HUES64 (cell line): ENCODE measurements at regions not wholly inside any gene's neighbourhood (a gene's known extent, or its start where the extent isn't known, plus 50 kb on each side); places are given as distances from the start of the nearest gene placed in this dataset.

Experiments used
- H3K27ac ChIP-seq: 2 replicates; pipeline ENCODE4 v1.7.0; 2013; ENCODE audit warnings: low read depth, low read length, inconsistent platforms
- H3K27me3 ChIP-seq: 2 replicates; pipeline ENCODE4 v1.6.1; 2013; ENCODE audit warnings: mild to moderate bottlenecking, low read length; ENCODE audit not compliant: insufficient read depth
- H3K36me3 ChIP-seq: 2 replicates; pipeline ENCODE4 v1.6.1; 2013; ENCODE audit warnings: mild to moderate bottlenecking, low read length; ENCODE audit not compliant: insufficient read depth
- H3K4me1 ChIP-seq: 2 replicates; pipeline ENCODE4 v1.6.1; 2013; ENCODE audit warnings: mild to moderate bottlenecking, low read length, moderate library complexity; ENCODE audit not compliant: insufficient read depth
- H3K4me3 ChIP-seq: 2 replicates; pipeline ENCODE4 v1.5.1; 2013; ENCODE audit warnings: mild to moderate bottlenecking, low read length, moderate library complexity
- H3K9ac ChIP-seq: 2 replicates; pipeline ENCODE4 v1.6.1; 2013; ENCODE audit warnings: mild to moderate bottlenecking, low read depth, low read length
- H3K9me3 ChIP-seq: 2 replicates; pipeline ENCODE4 v1.6.1; 2013; ENCODE audit warnings: low read depth, low read length; ENCODE audit not compliant: insufficient read depth
- WGBS: fragments of 150-250, 120-280 bp; methylation state at CpG from one replicate; pipeline ENCODE4 v1.1.7; 2013; ENCODE audit warnings: missing lambda C conversion rate; 5-methylcytosine and 5-hydroxymethylcytosine counted together

DNA sequence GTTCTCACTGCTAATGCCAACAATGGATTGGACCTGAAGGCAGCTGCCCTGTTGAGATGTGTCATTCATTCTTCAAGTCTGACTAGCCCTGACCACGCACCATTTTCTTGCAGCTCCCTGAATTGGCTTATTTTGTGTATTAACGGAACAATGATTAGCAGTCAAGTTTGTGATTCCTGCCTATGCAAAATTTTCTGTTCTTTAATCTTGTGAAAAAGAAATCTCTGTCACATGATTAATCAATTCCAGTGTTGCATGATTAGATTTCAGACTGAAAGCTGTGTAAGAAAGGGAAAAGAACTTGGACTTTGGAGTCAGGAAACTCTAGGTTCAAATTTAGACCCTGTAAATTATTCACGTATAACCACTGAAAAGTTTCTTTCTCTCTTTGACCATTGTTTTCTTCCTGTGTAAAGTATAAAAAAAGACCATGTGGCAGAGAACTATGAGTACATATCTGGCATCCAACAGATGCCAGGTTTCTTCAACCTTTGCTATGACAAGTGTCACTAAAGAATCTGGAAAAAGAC, 64.5 kb upstream of the SLC10A2 start:
- Histone ChIP-seq H3K9ac (no peak overlapping the region), H3K36me3 (no peaks in the 10 kb centered on the region), H3K27me3 (no peaks in the 10 kb centered on the region), H3K4me1 (no peaks in the 10 kb centered on the region), H3K27ac (no peak overlapping the region), H3K9me3 (no peaks in the 10 kb centered on the region), H3K4me3 (no peak overlapping the region)
- whole genome bisulfite sequencing, result 99% methylated on average over 3 of the region's 3 CpGs

DNA sequence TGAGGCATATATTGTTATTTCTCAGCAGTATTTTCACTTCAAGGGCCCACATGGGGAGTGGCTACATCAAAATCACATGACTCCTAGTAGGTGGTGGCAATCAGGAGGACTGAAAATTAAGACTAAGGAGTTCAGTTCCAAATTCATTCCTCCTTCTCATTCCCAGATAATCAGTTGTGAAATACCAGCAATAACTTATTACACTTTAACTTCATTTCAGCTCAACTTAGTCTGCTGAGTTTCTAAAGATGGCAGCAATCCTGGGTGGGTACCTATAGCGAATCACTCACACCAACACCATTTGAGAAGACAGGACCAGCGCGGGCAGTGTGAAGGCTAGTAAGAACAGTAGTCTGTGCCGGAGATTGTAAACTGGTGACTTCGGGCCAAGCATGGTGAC, 63.9 kb upstream of the SLC10A2 start:
- 97% methylated on average over 5 of the region's 5 CpGs for WGBS
- Histone ChIP-seq H3K9ac (no peak overlapping the region), H3K27ac (no peak overlapping the region), H3K27me3 (no peaks in the 10 kb centered on the region), H3K9me3 (no peaks in the 10 kb centered on the region), H3K36me3 (no peaks in the 10 kb centered on the region), H3K4me3 (no peak overlapping the region), H3K4me1 (no peaks in the 10 kb centered on the region)
